Epithelial cell of esophagus (primary cell): ENCODE measurements at regions not wholly inside any gene's neighbourhood (a gene's known extent, or its start where the extent isn't known, plus 50 kb on each side); places are given as distances from the start of the nearest gene placed in this dataset.

Experiments
- DNase-seq: peaks from one replicate; pipeline ENCODE4 v3.0.0; 2010; ENCODE audit warnings: low read depth
- H3K4me3 ChIP-seq: 2 replicates; pipeline ENCODE4 v1.5.1; 2011; ENCODE audit warnings: mild to moderate bottlenecking, low read length, control low read depth
- TF ChIP-seq, protein P1 (sequence below): IDR thresholded peaks from 2 replicates; pipeline ENCODE4 v1.5.1; 2011; ENCODE audit warnings: low read depth, mild to moderate bottlenecking, low read length, control low read depth, inconsistent platforms; ENCODE audit not compliant: insufficient read depth; ENCODE audit errors: missing control alignments

DNA sequence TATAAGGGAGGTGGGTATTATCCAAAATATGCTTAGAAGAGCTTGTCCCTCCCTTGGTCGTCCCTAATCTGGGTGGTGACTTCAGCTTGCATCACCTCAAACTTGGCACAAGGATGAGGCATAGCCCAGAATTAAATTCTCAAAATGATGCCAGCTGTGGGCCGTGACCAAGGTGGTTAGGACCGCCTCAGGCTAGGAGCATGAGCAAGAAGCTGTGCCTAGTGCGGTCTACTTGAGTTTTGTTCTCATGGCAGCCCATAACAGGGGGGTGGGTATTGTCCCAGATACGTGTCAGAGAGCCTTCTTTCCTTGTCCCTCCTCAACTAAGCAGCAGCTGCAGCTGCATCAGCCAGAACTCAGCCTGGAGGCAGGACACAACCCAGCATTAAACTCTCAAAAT, 2620.0 kb downstream of the PCDH7 start:
- TF ChIP-seq, protein P1, sequence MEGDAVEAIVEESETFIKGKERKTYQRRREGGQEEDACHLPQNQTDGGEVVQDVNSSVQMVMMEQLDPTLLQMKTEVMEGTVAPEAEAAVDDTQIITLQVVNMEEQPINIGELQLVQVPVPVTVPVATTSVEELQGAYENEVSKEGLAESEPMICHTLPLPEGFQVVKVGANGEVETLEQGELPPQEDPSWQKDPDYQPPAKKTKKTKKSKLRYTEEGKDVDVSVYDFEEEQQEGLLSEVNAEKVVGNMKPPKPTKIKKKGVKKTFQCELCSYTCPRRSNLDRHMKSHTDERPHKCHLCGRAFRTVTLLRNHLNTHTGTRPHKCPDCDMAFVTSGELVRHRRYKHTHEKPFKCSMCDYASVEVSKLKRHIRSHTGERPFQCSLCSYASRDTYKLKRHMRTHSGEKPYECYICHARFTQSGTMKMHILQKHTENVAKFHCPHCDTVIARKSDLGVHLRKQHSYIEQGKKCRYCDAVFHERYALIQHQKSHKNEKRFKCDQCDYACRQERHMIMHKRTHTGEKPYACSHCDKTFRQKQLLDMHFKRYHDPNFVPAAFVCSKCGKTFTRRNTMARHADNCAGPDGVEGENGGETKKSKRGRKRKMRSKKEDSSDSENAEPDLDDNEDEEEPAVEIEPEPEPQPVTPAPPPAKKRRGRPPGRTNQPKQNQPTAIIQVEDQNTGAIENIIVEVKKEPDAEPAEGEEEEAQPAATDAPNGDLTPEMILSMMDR, result no peak
- no peak overlapping the region for H3K4me3 ChIP-seq
- no peak for DNase-seq

DNA sequence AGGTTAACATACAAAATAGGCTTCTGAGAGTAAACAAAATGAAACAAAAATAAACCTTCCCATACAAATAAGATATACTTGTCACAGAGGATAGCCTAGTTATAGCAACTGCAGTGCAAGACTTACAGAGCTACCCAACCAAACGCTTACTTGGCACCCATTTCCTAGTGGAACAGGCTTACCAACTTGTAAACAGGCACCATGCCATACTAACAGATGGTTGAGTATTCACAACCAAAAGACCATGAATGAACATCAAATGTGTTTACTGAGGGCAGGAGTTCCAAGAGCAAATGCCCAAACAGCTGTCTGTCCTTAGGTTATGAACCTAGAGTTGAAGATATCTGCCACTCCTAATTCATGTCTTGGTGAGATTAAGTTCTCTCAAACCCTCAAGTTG, 2629.2 kb downstream of the PCDH7 start:
- TF ChIP-seq, protein P1, result no peak
- DNase-seq, result peak; percentile 9
- H3K4me3 ChIP-seq, result no peak overlapping the region

DNA sequence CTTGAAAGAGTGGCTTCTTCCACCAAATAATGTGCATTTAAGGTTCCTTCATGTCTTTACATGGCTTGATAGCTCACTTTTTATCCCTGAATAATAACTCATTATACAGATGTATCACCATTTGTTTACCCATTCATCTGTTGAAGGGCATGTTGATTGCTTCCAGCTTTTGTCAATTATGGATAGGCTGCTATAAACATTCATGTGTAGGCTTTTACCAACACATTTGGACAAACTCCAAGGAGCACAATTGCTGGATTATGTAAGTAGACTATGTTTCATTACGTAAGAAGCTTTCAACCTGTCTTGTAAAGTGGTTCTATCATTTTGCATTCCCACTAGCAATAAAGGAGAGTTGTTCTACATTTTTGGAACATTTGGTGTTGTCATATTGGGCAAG, 2637.0 kb downstream of the PCDH7 start:
- DNase-seq, result peak; percentile 9
- TF ChIP-seq, protein P1, result no peak
- no peak overlapping the region for H3K4me3 ChIP-seq

DNA sequence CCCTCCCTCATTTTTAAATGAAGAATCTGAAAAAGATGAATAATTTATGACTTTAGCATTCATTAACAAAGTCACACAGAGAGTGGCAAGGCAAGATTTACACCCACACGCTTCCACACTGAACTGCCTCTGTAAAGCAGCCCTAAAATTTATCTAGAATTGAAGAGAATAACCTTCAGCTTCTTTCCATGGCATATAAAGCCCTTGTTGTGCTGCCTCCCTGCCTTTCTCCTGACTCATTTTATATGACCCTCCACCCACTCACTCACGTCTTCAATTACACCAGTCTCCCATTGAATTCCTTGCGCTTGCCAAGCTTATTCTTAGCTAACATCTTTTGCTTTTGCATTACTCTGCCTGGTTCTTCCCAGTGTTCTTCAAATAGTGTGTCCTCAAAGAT, 2649.3 kb downstream of the PCDH7 start:
- peak; percentile 75 for DNase-seq
- H3K4me3 ChIP-seq, result no peak overlapping the region
- TF ChIP-seq, protein P1, result no peak

DNA sequence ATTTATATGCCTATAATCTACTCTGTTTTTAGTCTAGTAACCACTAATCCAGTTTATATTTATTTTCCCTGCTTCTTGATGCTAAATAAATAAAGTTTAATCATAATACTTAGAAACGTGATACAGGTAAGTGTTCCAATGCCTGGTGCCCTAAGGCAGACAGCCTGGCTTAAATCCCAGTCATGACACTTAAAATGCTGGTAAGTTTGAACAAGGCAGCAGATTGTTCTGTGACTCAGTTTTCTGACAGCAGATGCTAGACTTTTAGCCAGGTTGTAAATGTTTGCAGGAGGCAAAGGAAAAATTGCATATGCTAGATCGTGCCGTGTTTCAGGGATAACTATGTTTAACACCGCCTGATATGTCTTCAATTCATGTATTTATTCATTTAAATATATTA, 2661.6 kb downstream of the PCDH7 start:
- no peak overlapping the region for H3K4me3 ChIP-seq
- TF ChIP-seq, protein P1, result no peak
- peak; percentile 84 for DNase-seq

DNA sequence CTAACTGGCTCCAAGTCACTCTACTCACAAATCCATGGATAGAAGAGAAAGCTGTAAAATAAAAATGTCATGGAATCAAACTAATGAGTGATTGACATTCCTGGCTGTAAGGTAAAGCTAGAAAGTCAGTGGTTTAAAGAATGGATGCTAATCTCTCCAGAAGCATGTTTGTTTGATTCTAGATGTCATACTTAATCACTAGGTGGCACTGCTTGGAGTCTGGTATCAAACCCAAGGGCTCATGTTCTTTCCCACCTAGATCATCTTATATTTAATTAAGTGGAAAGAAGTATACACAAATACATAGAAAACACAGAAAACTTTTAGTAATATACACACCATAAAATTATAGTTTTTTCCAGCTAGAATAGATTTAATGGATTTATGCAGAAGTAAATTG, 2666.6 kb downstream of the PCDH7 start:
- TF ChIP-seq, protein P1, result peak; percentile 38
- DNase-seq, result peak; percentile 21
- H3K4me3 ChIP-seq, result no peak overlapping the region

DNA sequence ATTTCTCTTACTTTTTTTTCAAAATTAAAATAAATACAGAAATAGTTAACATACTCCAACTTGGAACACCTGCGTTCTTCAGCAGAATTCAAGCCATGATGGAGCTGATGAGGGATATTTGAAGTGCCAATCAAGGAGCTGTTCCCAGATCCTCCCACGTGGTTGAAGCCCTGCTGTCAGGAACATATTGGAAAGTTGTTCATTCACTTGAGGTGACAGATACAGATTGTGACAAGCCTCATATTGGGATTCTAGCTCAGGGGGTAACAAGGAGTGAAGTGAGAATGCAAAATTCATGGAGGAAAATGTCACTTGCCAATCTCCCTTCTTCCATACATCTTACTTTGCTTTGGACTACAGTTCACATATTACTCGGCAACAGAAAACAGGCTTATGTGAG, 2670.8 kb downstream of the PCDH7 start:
- no peak for DNase-seq
- TF ChIP-seq, protein P1, result no peak
- H3K4me3 ChIP-seq, result no peak overlapping the region
